H1 (cell line): ENCODE measurements at regions not wholly inside any gene's neighbourhood (a gene's known extent, or its start where the extent isn't known, plus 50 kb on each side); places are given as distances from the start of the nearest gene placed in this dataset.

Experiments
- CTCF ChIA-PET: fragments of 300-600 bp; sonication (Branson Sonifier 250); formaldehyde crosslinking; loops from one replicate; lab custom pipeline; 2021; ENCODE audit not compliant: partially characterized antibody; lab: Charles Lee
- POLR2A ChIA-PET: fragments of 300-600 bp; sonication (Branson Sonifier 250); formaldehyde crosslinking; loops from one replicate; lab custom pipeline; 2021; ENCODE audit warnings: inconsistent platforms; ENCODE audit not compliant: partially characterized antibody; lab: Charles Lee
- DNase-seq, 2 experiments: peaks; one replicate each; pipeline versions ENCODE4 v3.0.0 to v3.0.0-alpha.2; 2010 to 2022; ENCODE audit warnings: low spot score in 2 of 2, low read depth in 1 of 2, mixed read lengths in 1 of 2
- FAIRE-seq: peaks from 2 replicates; lab custom pipeline; 2011; peaks lifted over from hg19 to GRCh38; lab: Jason Lieb, UNC
- H2AFZ ChIP-seq: 2 replicates; pipeline ENCODE4 v1.8.1; 2012; ENCODE audit warnings: low read length, inconsistent platforms
- H2AK5ac ChIP-seq: 2 replicates; pipeline ENCODE4 v1.6.1; 2013; ENCODE audit warnings: low read depth, low read length
- H2BK120ac ChIP-seq: replicated peaks from 2 replicates; pipeline ENCODE3; 2013; ENCODE audit warnings: low read depth, low read length, inconsistent platforms
- H2BK12ac ChIP-seq: 2 replicates; pipeline ENCODE4 v1.6.1; 2013; ENCODE audit warnings: low read depth, low read length
- H2BK15ac ChIP-seq: 2 replicates; pipeline ENCODE4 v1.6.1; 2013; ENCODE audit warnings: low read length
- H2BK20ac ChIP-seq: 2 replicates; pipeline ENCODE4 v1.6.1; 2013; ENCODE audit warnings: low read length
- H2BK5ac ChIP-seq: 2 replicates; pipeline ENCODE4 v1.6.1; 2013; ENCODE audit warnings: low read depth, low read length
- H3K14ac ChIP-seq: 2 replicates; pipeline ENCODE4 v1.6.1; 2013; ENCODE audit warnings: inconsistent platforms; ENCODE audit not compliant: insufficient read length
- H3K18ac ChIP-seq: 2 replicates; pipeline ENCODE4 v1.6.1; 2013; ENCODE audit warnings: low read length; ENCODE audit errors: extremely low read depth
- H3K23ac ChIP-seq: 2 replicates; pipeline ENCODE4 v1.6.1; 2013; ENCODE audit warnings: inconsistent platforms; ENCODE audit not compliant: insufficient read length
- H3K23me2 ChIP-seq: 2 replicates; pipeline ENCODE4 v1.6.1; 2013; ENCODE audit warnings: low read depth, low read length
- H3K27ac ChIP-seq: 2 replicates; pipeline ENCODE4 v1.6.1; 2011; ENCODE audit warnings: low read depth, low read length, inconsistent platforms
- H3K27me3 ChIP-seq, 4 experiments: replicated peaks in 1 of 4; 1 replicate in 1 of 4; 2 replicates in 3 of 4; pipeline versions ENCODE4 v1.6.1 to v1.8.1; 2011 to 2013; ENCODE audit warnings: low read length in 3 of 4, mild to moderate bottlenecking in 3 of 4, inconsistent platforms in 2 of 4, mixed read lengths in 2 of 4, moderate library complexity in 1 of 4; ENCODE audit not compliant: control insufficient read depth in 3 of 4, insufficient read depth in 3 of 4; ENCODE audit errors: extremely low read depth in 1 of 4
- H3K36me3 ChIP-seq, 4 experiments: 2 replicates each; pipeline versions ENCODE4 v1.6.1 to v1.8.1; 2011 to 2013; ENCODE audit warnings: mild to moderate bottlenecking in 4 of 4, low read length in 3 of 4, moderate library complexity in 2 of 4, control low read depth in 1 of 4, inconsistent platforms in 1 of 4; ENCODE audit not compliant: insufficient read depth in 4 of 4, control insufficient read depth in 2 of 4
- H3K4ac ChIP-seq: replicated peaks from 2 replicates; pipeline ENCODE3; 2013; ENCODE audit warnings: low read length, low read depth, mixed read lengths, inconsistent platforms; ENCODE audit not compliant: insufficient read length
- H3K4me1 ChIP-seq, 4 experiments: replicated peaks in 1 of 4; 1 replicate in 1 of 4; 2 replicates in 3 of 4; pipeline versions ENCODE4 v1.6.1 to v1.8.1; 2011 to 2013; ENCODE audit warnings: low read length in 3 of 4, inconsistent platforms in 2 of 4, mixed read lengths in 1 of 4; ENCODE audit not compliant: insufficient read depth in 4 of 4, control insufficient read depth in 3 of 4
- H3K4me2 ChIP-seq, 2 experiments: 2 replicates each; pipeline versions ENCODE4 v1.6.1 to v1.8.1; 2011 to 2013; ENCODE audit warnings: low read depth in 2 of 2, low read length in 2 of 2, control low read depth in 1 of 2, inconsistent platforms in 1 of 2, mild to moderate bottlenecking in 1 of 2; ENCODE audit not compliant: insufficient read depth in 1 of 2
- H3K4me3 ChIP-seq, 4 experiments: fragments of 200-600, 300-600 bp in 1 of 4; sonication (generic), shearing (Covaris generic), sonication (Bioruptor Twin) in 1 of 4; 2 replicates each; pipeline versions ENCODE4 v1.5.1 to v1.8.1; 2011 to 2016; ENCODE audit warnings: low read length in 4 of 4, low read depth in 3 of 4, control low read depth in 2 of 4, inconsistent platforms in 2 of 4, mild to moderate bottlenecking in 2 of 4, mixed read lengths in 1 of 4, moderate library complexity in 1 of 4; ENCODE audit not compliant: insufficient read depth in 2 of 4; ENCODE audit errors: extremely low read depth in 1 of 4
- H3K56ac ChIP-seq: replicated peaks from 2 replicates; pipeline ENCODE3; 2013; ENCODE audit warnings: low read depth, mild to moderate bottlenecking, mixed read lengths, low read length, inconsistent platforms; ENCODE audit not compliant: insufficient read length
- H3K79me1 ChIP-seq: 2 replicates; pipeline ENCODE4 v1.6.1; 2013; ENCODE audit warnings: low read depth, low read length, control low read depth
- H3K79me2 ChIP-seq, 2 experiments: 2 replicates each; pipeline versions ENCODE4 v1.6.1 to v1.8.1; 2012 to 2013; ENCODE audit warnings: low read length in 2 of 2, mild to moderate bottlenecking in 2 of 2, inconsistent platforms in 1 of 2; ENCODE audit not compliant: insufficient read depth in 2 of 2, control insufficient read depth in 1 of 2
- H3K9ac ChIP-seq, 4 experiments: replicated peaks in 1 of 4; 1 replicate in 1 of 4; 2 replicates in 3 of 4; pipeline versions ENCODE4 v1.6.1 to v1.8.1; 2011 to 2013; ENCODE audit warnings: low read depth in 3 of 4, low read length in 3 of 4, control low read depth in 2 of 4, mild to moderate bottlenecking in 2 of 4, moderate library complexity in 2 of 4, inconsistent platforms in 1 of 4; ENCODE audit errors: extremely low read depth in 1 of 4
- H3K9me3 ChIP-seq, 2 experiments: 2 replicates each; pipeline versions ENCODE4 v1.6.1 to v1.8.1; 2012 to 2013; ENCODE audit warnings: mild to moderate bottlenecking in 2 of 2, moderate library complexity in 2 of 2, control low read depth in 1 of 2, inconsistent platforms in 1 of 2, low read depth in 1 of 2, low read length in 1 of 2, mixed read lengths in 1 of 2; ENCODE audit not compliant: insufficient read depth in 2 of 2
- H4K20me1 ChIP-seq, 2 experiments: replicated peaks in 1 of 2; 2 replicates each; pipeline versions ENCODE3 to v1.8.1; 2011 to 2013; ENCODE audit warnings: inconsistent platforms in 2 of 2, low read length in 2 of 2, mild to moderate bottlenecking in 1 of 2; ENCODE audit not compliant: insufficient read depth in 2 of 2, control insufficient read depth in 1 of 2
- H4K5ac ChIP-seq: 2 replicates; pipeline ENCODE4 v1.6.1; 2013; ENCODE audit warnings: low read length, low read depth, mixed read lengths, inconsistent platforms; ENCODE audit not compliant: insufficient read length
- H4K8ac ChIP-seq: 2 replicates; pipeline ENCODE4 v1.8.0; 2013; ENCODE audit warnings: mild to moderate bottlenecking, moderate library complexity, low read length, inconsistent platforms; ENCODE audit not compliant: insufficient read depth; ENCODE audit errors: extremely low read depth
- H4K91ac ChIP-seq: replicated peaks from 2 replicates; pipeline ENCODE3; 2013; ENCODE audit warnings: low read length, mixed read lengths, inconsistent platforms; ENCODE audit not compliant: insufficient read length
- BCL11A ChIP-seq, 2 experiments: IDR thresholded peaks; one replicate each; pipeline ENCODE4 v1.6.1; 2011; ENCODE audit warnings: low read depth in 2 of 2, low read length in 2 of 2, mild to moderate bottlenecking in 2 of 2
- CREB1 ChIP-seq: IDR thresholded peaks from 2 replicates; pipeline ENCODE4 v1.6.1; 2012; ENCODE audit warnings: inconsistent platforms
- EGR1 ChIP-seq: IDR thresholded peaks from 2 replicates; pipeline ENCODE4 v1.6.1; 2011; ENCODE audit warnings: low read depth, low read length, borderline replicate concordance
- EZH2 ChIP-seq: fragments of 200-600 bp; sonication (generic); IDR thresholded peaks from 2 replicates; pipeline ENCODE4 v1.7.1; 2012; ENCODE audit warnings: low read depth, mild to moderate bottlenecking, moderate library complexity, low read length, inconsistent platforms; ENCODE audit not compliant: severe bottlenecking
- FOSL1 ChIP-seq: IDR thresholded peaks from 2 replicates; pipeline ENCODE4 v1.6.1; 2011; ENCODE audit warnings: mild to moderate bottlenecking, low read depth, low read length, moderate library complexity; ENCODE audit not compliant: insufficient read depth
- JUN ChIP-seq: IDR thresholded peaks from 2 replicates; pipeline ENCODE4 v1.6.1; 2011; ENCODE audit warnings: low read depth, mild to moderate bottlenecking, improper control_type of control experiment, low read length
- MAX ChIP-seq: IDR thresholded peaks from 2 replicates; pipeline ENCODE4 v1.6.1; 2012; ENCODE audit warnings: inconsistent platforms
- RAD21 ChIP-seq, 2 experiments: IDR thresholded peaks in 1 of 2; conservative IDR thresholded peaks in 1 of 2; 2 replicates each; pipeline ENCODE4 v1.6.1; 2011; ENCODE audit warnings: low read depth in 2 of 2, low read length in 2 of 2, improper control_type of control experiment in 1 of 2, inconsistent platforms in 1 of 2, mild to moderate bottlenecking in 1 of 2, moderate library complexity in 1 of 2
- RBBP5 ChIP-seq: IDR thresholded peaks from 2 replicates; pipeline ENCODE4 v1.7.1; 2012; ENCODE audit warnings: low read depth, mild to moderate bottlenecking, inconsistent platforms, low read length, moderate library complexity, borderline replicate concordance
- SIX5 ChIP-seq: IDR thresholded peaks from 2 replicates; pipeline ENCODE4 v1.6.1; 2011; ENCODE audit warnings: mild to moderate bottlenecking, low read depth, low read length
- SP1 ChIP-seq: IDR thresholded peaks from 2 replicates; pipeline ENCODE4 v1.6.1; 2011; ENCODE audit warnings: low read depth, low read length
- SRF ChIP-seq: IDR thresholded peaks from 2 replicates; pipeline ENCODE4 v1.6.1; 2011; ENCODE audit warnings: mild to moderate bottlenecking, low read depth, low read length, moderate library complexity
- SUZ12 ChIP-seq: fragments of 200-600 bp; sonication (generic); IDR thresholded peaks from 2 replicates; pipeline ENCODE4 v1.6.1; 2012; ENCODE audit warnings: mild to moderate bottlenecking, inconsistent platforms, low read length, moderate library complexity, mixed read lengths
- TAF1 ChIP-seq: IDR thresholded peaks from 2 replicates; pipeline ENCODE4 v1.6.1; 2011; ENCODE audit warnings: mild to moderate bottlenecking, low read depth, low read length
- WGBS, 2 experiments: shearing (Covaris generic) in 1 of 2; methylation state at CpG; one replicate each; pipeline versions ENCODE4 v1.1.6 to v1.1.7; 2013 to 2015; ENCODE audit warnings: low lambda C conversion rate in 2 of 2, mixed read lengths in 2 of 2, inconsistent platforms in 1 of 2, low coverage in 1 of 2, missing lambda C conversion rate in 1 of 2; ENCODE audit not compliant: insufficient replicate concordance in 2 of 2, insufficient coverage in 1 of 2, insufficient read length in 1 of 2; ENCODE audit errors: extremely low coverage in 1 of 2, missing lambda C conversion rate in 1 of 2; 5-methylcytosine and 5-hydroxymethylcytosine counted together

GRCh38 chr1:29865051-29865450, 628.7 kb downstream of the PTPRU start:
- POLR2A ChIA-PET: no interaction called here
- H3K4me2 ChIP-seq: no peak overlapping the region
- WGBS, 2 experiments: 88% methylated on average over 1 of the region's 1 CpG; no CpG with 5 or more reads in 1 of the 2 experiments
- H3K4ac ChIP-seq: no peak overlapping the region
- no peaks in the 10 kb centered on the region for H3K4me1 ChIP-seq
- no peaks in the 10 kb centered on the region for H3K23me2 ChIP-seq
- H4K20me1 ChIP-seq: no peaks in the 10 kb centered on the region
- TF ChIP-seq EZH2 (no peak), SIX5 (no peak), JUN (no peak), RAD21 (IDR thresholded peaks at IDR 0.05 in 1 of 2, conservative IDR thresholded peaks at IDR 0.05 in 1 of 2; ENCODE audit: low read depth in 2 of 2, low read length in 2 of 2) (no peak), SRF (no peak), TAF1 (no peak), BCL11A (IDR thresholded peaks at IDR 0.05; ENCODE audit: low read depth in 2 of 2, low read length in 2 of 2) (no peak), SP1 (no peak), CREB1 (no peak), MAX (no peak), FOSL1 (no peak), EGR1 (no peak), RBBP5 (no peak), SUZ12 (no peak)
- no peak overlapping the region for H4K91ac ChIP-seq
- H3K18ac ChIP-seq: no peak overlapping the region
- H3K9ac ChIP-seq: no peak overlapping the region
- H2BK20ac ChIP-seq: no peak overlapping the region
- no peaks in the 10 kb centered on the region for H3K36me3 ChIP-seq
- no peak overlapping the region for H2AK5ac ChIP-seq
- 0 out of 2 replicates have a peak overlapping the region, but pooled peaks have one; percentile 52 for H2AFZ ChIP-seq
- H2BK5ac ChIP-seq: no peak overlapping the region
- no peaks in the 10 kb centered on the region for H3K79me2 ChIP-seq
- no peak overlapping the region for H4K8ac ChIP-seq
- no peak overlapping the region for H2BK15ac ChIP-seq
- peaks cover 2 to 5% of the 10 kb centered on the region in 2 experiments; a peak in 2 of 4 replicates for H3K9me3 ChIP-seq
- H3K27ac ChIP-seq: no peak overlapping the region
- no peak overlapping the region for H2BK12ac ChIP-seq
- no peak overlapping the region for H3K23ac ChIP-seq
- H3K4me3 ChIP-seq: no peak overlapping the region
- H4K5ac ChIP-seq: no peak overlapping the region
- no peaks in the 10 kb centered on the region; a peak in 1 of 7 replicates for H3K27me3 ChIP-seq
- DNase-seq (no peak), FAIRE-seq (no peak)
- no peak overlapping the region for H2BK120ac ChIP-seq
- no peaks in the 10 kb centered on the region for H3K79me1 ChIP-seq
- CTCF ChIA-PET: interaction anchor here (0.8 to 1.4 kb wide), 4 partner anchors 13 to 35 kb away, joined by 3 read pairs; no protein-coding TSS in a partner anchor
- H3K56ac ChIP-seq: no peak overlapping the region
- no peak overlapping the region for H3K14ac ChIP-seq
